Gastroesophageal sphincter (tissue), 4 donors: ENCODE measurements at regions not wholly inside any gene's neighbourhood (a gene's known extent, or its start where the extent isn't known, plus 50 kb on each side); places are given as distances from the start of the nearest gene placed in this dataset.

ENCODE experiments used
- ATAC-seq: fragments of 150-250 bp; one replicate; pipeline ENCODE4 v1.9.1; 2016; ENCODE audit warnings: mild to moderate bottlenecking, moderate library complexity
- H3K27ac ChIP-seq, 4 donors: fragments of 200-600 bp; sonication (generic) in 3 of 4; 1 replicate in 3 of 4; 2 replicates in 1 of 4; pipeline ENCODE4 v1.5.1; 2016 to 2019
- H3K27me3 ChIP-seq: fragments of 200-600 bp; sonication (generic); one replicate; pipeline ENCODE4 v1.5.1; 2019
- H3K36me3 ChIP-seq, 2 donors: fragments of 200-600 bp; sonication (generic); one replicate each; pipeline ENCODE4 v1.5.1; 2019; ENCODE audit warnings: control low read depth in 1 of 2
- H3K4me1 ChIP-seq, 3 donors: fragments of 200-600 bp; sonication (generic); 1 replicate in 2 of 3; 2 replicates in 1 of 3; pipeline ENCODE4 v1.5.1; 2016 to 2019; ENCODE audit warnings: control low read depth in 2 of 3
- H3K4me3 ChIP-seq, 2 donors: fragments of 200-600 bp; sonication (generic); one replicate each; pipeline ENCODE4 v1.5.1; 2019; ENCODE audit warnings: mild to moderate bottlenecking in 1 of 2, moderate library complexity in 1 of 2
- H3K9me3 ChIP-seq, 3 donors: fragments of 200-600 bp; sonication (generic); one replicate each; pipeline ENCODE4 v1.5.1; 2017 to 2019; ENCODE audit warnings: control low read depth in 2 of 3
- EP300 ChIP-seq: sonication (generic); formaldehyde crosslinking; IDR thresholded peaks from one replicate; pipeline ENCODE4 v1.6.1; 2017; ENCODE audit warnings: antibody characterized with exemption, mild to moderate bottlenecking
- POLR2A ChIP-seq, 2 donors: fragments of 450-650 bp; IDR thresholded peaks; one replicate each; pipeline ENCODE4 v1.6.1; 2017; ENCODE audit warnings: antibody characterized with exemption in 2 of 2, mild to moderate bottlenecking in 2 of 2, moderate library complexity in 1 of 2
- POLR2AphosphoS5 ChIP-seq: sonication (generic); formaldehyde crosslinking; IDR thresholded peaks from one replicate; pipeline ENCODE4 v1.6.1; 2017; ENCODE audit warnings: antibody characterized with exemption
- WGBS, 2 donors: methylation state at CpG; one replicate each; pipeline ENCODE4 v1.1.5; 2018; ENCODE audit warnings: low coverage in 1 of 2; 5-methylcytosine and 5-hydroxymethylcytosine counted together
- TF ChIP-seq, protein P1 (sequence below), 4 experiments: fragments of 200-600 bp in 2 of 4; fragments of 450-650 bp in 2 of 4; sonication (generic) in 1 of 4; IDR thresholded peaks; one replicate each; pipeline ENCODE4 v1.5.1; 2017 to 2019; ENCODE audit warnings: antibody characterized with exemption in 4 of 4, mild to moderate bottlenecking in 2 of 4, moderate library complexity in 2 of 4

DNA sequence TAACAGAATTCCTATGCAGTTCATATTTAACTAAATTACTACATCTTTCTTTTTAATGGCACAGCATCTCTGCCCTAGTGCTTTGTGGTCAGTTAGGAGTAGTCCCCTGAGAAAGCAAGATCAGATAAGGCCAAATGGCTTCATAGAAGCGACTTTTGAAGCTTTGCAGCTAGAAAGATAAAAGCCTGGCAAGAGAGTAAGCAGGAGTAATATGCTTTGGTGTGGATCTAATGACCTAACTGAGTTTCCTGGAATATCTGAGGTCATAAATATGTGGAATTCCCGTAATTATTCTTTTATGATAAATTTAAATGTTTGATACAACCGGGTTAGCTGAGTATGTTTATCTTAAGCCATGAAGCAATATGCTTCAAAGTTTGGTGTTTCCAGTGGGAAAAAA, 374.9 kb upstream of the LRRC3B start:
- Histone ChIP-seq H3K9me3 (no peaks in the 10 kb centered on the region), H3K4me1 (no peaks in the 10 kb centered on the region), H3K27me3 (no peaks in the 10 kb centered on the region), H3K4me3 (no peak overlapping the region), H3K27ac (no peak overlapping the region), H3K36me3 (no peaks in the 10 kb centered on the region)
- no peak for ATAC-seq
- 38 to 44% methylated on average over 3 of the region's 3 CpGs for WGBS, 2 donors
- TF ChIP-seq, protein P1, sequence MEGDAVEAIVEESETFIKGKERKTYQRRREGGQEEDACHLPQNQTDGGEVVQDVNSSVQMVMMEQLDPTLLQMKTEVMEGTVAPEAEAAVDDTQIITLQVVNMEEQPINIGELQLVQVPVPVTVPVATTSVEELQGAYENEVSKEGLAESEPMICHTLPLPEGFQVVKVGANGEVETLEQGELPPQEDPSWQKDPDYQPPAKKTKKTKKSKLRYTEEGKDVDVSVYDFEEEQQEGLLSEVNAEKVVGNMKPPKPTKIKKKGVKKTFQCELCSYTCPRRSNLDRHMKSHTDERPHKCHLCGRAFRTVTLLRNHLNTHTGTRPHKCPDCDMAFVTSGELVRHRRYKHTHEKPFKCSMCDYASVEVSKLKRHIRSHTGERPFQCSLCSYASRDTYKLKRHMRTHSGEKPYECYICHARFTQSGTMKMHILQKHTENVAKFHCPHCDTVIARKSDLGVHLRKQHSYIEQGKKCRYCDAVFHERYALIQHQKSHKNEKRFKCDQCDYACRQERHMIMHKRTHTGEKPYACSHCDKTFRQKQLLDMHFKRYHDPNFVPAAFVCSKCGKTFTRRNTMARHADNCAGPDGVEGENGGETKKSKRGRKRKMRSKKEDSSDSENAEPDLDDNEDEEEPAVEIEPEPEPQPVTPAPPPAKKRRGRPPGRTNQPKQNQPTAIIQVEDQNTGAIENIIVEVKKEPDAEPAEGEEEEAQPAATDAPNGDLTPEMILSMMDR (IDR thresholded peaks at IDR 0.05) = no peak
- TF ChIP-seq POLR2A (IDR thresholded peaks at IDR 0.05) (no peak), POLR2AphosphoS5 (no peak), EP300 (no peak)

GRCh38 chr3:26252001-26252400, 370.6 kb upstream of the LRRC3B start:
- TF ChIP-seq POLR2AphosphoS5 (no peak), POLR2A (IDR thresholded peaks at IDR 0.05) (no peak), EP300 (no peak)
- TF ChIP-seq, protein P1 (IDR thresholded peaks at IDR 0.05) = no peak
- Histone ChIP-seq H3K9me3 (no peaks in the 10 kb centered on the region), H3K4me1 (no peaks in the 10 kb centered on the region), H3K36me3 (no peaks in the 10 kb centered on the region), H3K4me3 (no peak overlapping the region), H3K27me3 (no peaks in the 10 kb centered on the region), H3K27ac (no peak overlapping the region)
- ATAC-seq = no peak
- 77 to 96% methylated on average over 3 to 4 of the region's 4 CpGs for WGBS, 2 donors

DNA sequence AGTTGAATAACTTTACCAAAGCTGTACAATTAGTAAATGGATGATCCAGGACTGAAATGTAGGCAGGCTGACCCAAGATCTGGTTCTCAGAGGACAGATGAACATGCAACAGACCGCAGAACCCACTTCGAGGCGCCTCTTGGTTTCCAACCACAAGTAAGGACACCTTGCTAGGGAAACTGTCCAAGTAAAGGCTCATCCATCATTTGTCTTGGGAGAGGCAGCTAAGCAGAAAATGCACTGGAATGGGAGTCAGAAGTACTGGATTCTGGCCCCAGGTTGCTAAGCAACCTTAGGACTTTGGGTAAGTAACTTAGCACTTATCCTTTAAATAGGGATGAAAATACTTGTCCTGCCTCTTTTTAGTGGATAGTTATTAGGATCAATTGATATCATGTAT, 366.3 kb upstream of the LRRC3B start:
- Histone ChIP-seq H3K9me3 (no peaks in the 10 kb centered on the region), H3K36me3 (no peaks in the 10 kb centered on the region), H3K4me1 (peaks cover 0 to 13% (median 4%) of the 10 kb centered on the region in 3 donors), H3K27ac (no peak overlapping the region), H3K4me3 (no peak overlapping the region), H3K27me3 (no peaks in the 10 kb centered on the region)
- TF ChIP-seq POLR2AphosphoS5 = no peak
- no peak for TF ChIP-seq EP300
- TF ChIP-seq, protein P1 (IDR thresholded peaks at IDR 0.05) = no peak
- no peak for TF ChIP-seq POLR2A (IDR thresholded peaks at IDR 0.05)
- ATAC-seq = no peak
- WGBS, 2 donors = 92% methylated on average over 3 of the region's 3 CpGs; no CpG with 5 or more reads in 1 of the 2 donors

GRCh38 chr3:26259176-26259575, 363.4 kb upstream of the LRRC3B start:
- Histone ChIP-seq H3K9me3 (no peaks in the 10 kb centered on the region), H3K27me3 (no peaks in the 10 kb centered on the region), H3K4me3 (no peak overlapping the region), H3K4me1 (peaks cover 0 to 13% (median 4%) of the 10 kb centered on the region in 3 donors), H3K36me3 (no peaks in the 10 kb centered on the region), H3K27ac (no peak overlapping the region)
- ATAC-seq = no peak
- 55 to 71% methylated on average over 3 of the region's 3 CpGs for WGBS, 2 donors
- TF ChIP-seq POLR2AphosphoS5 = no peak
- TF ChIP-seq, protein P1 (IDR thresholded peaks at IDR 0.05) = no peak
- no peak for TF ChIP-seq EP300
- TF ChIP-seq POLR2A (IDR thresholded peaks at IDR 0.05) = no peak

DNA sequence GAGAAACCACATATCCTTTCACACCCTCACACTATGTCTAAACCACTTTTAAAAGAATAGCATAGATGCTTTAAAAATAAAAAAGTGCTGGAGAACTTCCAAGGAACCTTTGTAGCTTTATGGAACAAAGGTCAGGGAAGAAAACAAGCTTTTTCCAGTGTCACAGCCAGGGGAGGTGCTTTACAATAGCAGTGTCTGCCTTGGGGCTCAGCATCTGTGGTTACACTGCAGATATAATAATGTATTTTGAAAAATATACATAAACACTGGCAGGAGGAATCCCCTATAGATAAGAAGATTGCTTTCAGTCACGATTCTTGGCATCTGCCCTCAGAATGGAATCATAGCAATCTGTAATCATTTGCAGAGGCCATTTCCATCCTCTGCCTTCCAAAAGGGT, 362.4 kb upstream of the LRRC3B start:
- no peak for TF ChIP-seq POLR2AphosphoS5
- no peak for TF ChIP-seq EP300
- TF ChIP-seq POLR2A (IDR thresholded peaks at IDR 0.05) = no peak
- TF ChIP-seq, protein P1 (IDR thresholded peaks at IDR 0.05) = no peak
- 0 to 19% methylated on average over 1 of the region's 1 CpG for WGBS, 2 donors
- no peak for ATAC-seq

More for the DNA sequence above, 362.4 kb upstream of the LRRC3B start:
- Histone ChIP-seq H3K27me3 (no peaks in the 10 kb centered on the region), H3K4me1 (peaks cover 0 to 13% (median 4%) of the 10 kb centered on the region in 3 donors), H3K4me3 (no peak overlapping the region), H3K9me3 (no peaks in the 10 kb centered on the region), H3K36me3 (no peaks in the 10 kb centered on the region), H3K27ac (no peak overlapping the region)
